ENCODE measurements at regions not wholly inside any gene's neighbourhood (a gene's known extent, or its start where the extent isn't known, plus 50 kb on each side); places are given as distances from the start of the nearest gene placed in this dataset.
"Not testable (repeated sequence)": the region's sequence is repeated elsewhere in the genome, so short reads cannot be mapped to it uniquely, and the experiment has no call there.

DNA sequence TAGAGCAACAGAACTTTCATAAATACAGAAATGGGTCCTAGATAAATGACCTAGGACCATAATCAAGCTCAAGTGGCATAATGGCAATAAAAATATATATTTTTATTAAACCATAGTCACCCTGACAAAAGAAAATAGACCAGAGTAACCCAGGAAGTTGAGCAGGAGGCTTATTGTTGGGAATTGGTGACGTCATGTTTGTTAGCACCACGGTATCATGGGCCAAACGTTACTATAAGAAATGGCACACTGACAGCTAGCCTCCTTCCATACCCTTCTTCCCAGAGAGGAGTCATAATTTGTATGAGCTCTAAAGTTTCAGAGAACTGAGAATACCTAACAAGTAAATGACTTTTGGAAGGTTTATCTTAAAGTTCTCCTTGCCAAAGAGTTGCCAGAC lies 1698.2 kb downstream of the REEP3 start:
- DNase-seq (ENCODE audit: insufficient read length) (no peak), FAIRE-seq (no peak)
- TF ChIP-seq TAF1 (IDR thresholded peaks at IDR 0.05; ENCODE audit: borderline replicate concordance, low read depth, low read length) (no peak), POLR2A (IDR thresholded peaks at IDR 0.05; ENCODE audit: low read depth, low read length) (no peak), POLR2AphosphoS5 (IDR thresholded peaks at IDR 0.05; ENCODE audit: low read depth, low read length) (no peak)

DNA sequence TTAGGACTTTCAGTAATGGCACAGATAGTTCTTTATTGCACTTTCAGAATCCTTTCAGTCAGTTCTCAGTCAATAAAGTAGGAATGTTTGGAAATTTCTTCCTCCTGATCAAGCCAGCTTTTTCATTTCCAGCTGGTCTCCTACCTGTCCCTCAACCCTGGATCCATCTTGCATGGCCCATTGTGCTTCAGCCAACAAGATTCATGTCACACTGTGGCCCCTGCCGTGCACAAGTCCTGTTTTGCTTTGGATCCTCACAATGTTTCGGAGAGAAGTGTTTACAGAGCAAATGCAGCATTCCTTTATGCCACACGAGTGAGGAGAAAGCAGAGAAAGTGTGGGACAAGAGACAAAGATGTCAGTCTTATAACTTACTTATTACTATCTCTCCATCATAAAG lies 1694.7 kb upstream of the LRRTM3 start:
- TF ChIP-seq TAF1 (IDR thresholded peaks at IDR 0.05; ENCODE audit: borderline replicate concordance, low read depth, low read length) (no peak), POLR2A (IDR thresholded peaks at IDR 0.05; ENCODE audit: low read depth, low read length) (no peak), POLR2AphosphoS5 (IDR thresholded peaks at IDR 0.05; ENCODE audit: low read depth, low read length) (no peak)
- DNase-seq (ENCODE audit: insufficient read length) (no peak), FAIRE-seq (no peak)

DNA sequence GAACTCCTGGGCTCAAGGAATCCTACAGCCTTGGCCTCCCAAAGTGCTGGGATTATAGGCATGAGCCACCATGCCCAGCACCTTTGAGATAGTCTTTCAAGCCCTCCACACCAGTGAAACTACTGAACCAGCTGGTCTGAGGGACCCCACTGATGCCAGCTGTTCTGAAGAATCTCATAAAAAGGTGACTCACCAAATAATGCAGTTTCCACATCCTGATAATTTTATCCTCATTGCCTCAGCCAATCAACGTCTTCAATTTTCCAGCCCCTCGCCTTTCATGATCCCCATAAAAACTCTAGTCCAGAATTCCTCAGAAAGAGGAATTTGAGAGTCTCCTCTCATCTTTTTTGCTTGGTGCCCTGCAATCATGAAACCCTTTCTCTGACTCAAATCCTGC lies 1691.6 kb upstream of the LRRTM3 start:
- DNase-seq (ENCODE audit: insufficient read length), result no peak
- no peak for FAIRE-seq

DNA sequence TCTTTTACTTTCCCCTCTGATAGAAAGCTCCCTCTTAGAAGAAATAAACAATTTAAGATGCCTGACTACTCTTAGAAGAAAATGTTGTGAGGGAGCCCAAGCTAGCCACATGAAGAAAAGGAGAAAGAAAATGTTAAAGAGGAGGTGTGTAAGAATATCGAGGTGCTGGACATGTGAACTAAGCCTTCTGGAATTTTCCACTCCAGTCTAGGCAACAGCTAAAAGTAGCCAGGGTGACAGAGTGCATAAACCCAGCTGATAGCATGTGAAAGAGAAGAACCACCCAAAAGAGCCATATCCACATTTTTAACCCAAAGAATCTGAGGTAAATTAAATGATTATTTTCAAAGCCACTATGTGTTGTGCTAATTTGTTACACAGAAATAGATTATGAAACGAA lies 1690.6 kb upstream of the LRRTM3 start:
- FAIRE-seq (no peak), DNase-seq (ENCODE audit: insufficient read length) (no peak)
- TF ChIP-seq POLR2AphosphoS5 (IDR thresholded peaks at IDR 0.05; ENCODE audit: low read depth, low read length) (no peak), POLR2A (IDR thresholded peaks at IDR 0.05; ENCODE audit: low read depth, low read length) (no peak), TAF1 (IDR thresholded peaks at IDR 0.05; ENCODE audit: borderline replicate concordance, low read depth, low read length) (no peak)

More for the DNA sequence above, 1691.6 kb upstream of the LRRTM3 start:
- TF ChIP-seq POLR2A (IDR thresholded peaks at IDR 0.05; ENCODE audit: low read depth, low read length) (no peak), TAF1 (IDR thresholded peaks at IDR 0.05; ENCODE audit: borderline replicate concordance, low read depth, low read length) (no peak), POLR2AphosphoS5 (IDR thresholded peaks at IDR 0.05; ENCODE audit: low read depth, low read length) (no peak)

DNA sequence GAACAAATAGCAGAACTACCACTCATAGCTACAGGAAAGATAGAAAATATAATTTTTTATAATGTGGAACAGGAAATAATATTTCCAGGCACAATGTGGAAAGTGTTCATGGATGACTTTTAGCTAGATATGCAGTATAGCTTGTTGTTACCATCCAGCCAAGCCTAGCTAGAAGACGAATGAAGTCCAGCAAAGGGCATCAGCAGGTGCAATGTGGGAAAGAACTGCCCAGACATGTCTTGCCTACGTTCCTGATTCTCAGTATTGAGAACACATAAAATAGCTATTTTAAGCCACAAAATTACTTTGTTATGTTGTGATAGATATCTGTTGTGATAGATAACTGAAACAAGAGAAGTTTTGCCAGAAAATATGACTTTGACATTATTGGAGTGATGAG lies 1690.0 kb upstream of the LRRTM3 start:
- DNase-seq (ENCODE audit: insufficient read length) (no peak), FAIRE-seq (no peak)
- TF ChIP-seq POLR2AphosphoS5 (IDR thresholded peaks at IDR 0.05; ENCODE audit: low read depth, low read length), result no peak
- TF ChIP-seq POLR2A (IDR thresholded peaks at IDR 0.05; ENCODE audit: low read depth, low read length), result no peak
- TF ChIP-seq TAF1 (IDR thresholded peaks at IDR 0.05; ENCODE audit: borderline replicate concordance, low read depth, low read length), result no peak

DNA sequence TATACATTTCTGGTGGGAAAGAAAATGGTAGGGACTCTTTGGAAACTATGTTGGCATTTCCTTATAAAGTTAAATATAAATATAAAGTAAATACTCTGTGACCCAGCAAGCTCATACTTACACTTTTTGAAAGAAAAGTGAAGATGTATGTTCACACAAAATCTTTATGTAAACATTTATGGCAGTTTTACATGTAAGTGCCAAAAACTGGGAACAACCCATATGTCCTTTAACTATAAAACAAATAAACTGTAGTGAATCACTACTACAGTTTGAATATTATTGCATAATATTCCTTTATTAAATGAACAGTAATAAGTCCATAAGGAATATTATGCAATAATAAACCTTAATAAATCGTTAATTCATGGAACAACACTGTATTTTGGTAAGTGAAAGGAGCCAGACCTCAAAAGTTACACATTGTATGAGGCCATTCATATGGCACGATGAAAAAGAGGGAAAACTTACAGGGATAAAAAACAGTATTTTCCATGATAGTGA lies 1660.3 kb upstream of the LRRTM3 start:
- no peak for TF ChIP-seq POLR2A (IDR thresholded peaks at IDR 0.05; ENCODE audit: low read depth, low read length)
- no peak for TF ChIP-seq TAF1 (IDR thresholded peaks at IDR 0.05; ENCODE audit: borderline replicate concordance, low read depth, low read length)
- TF ChIP-seq POLR2AphosphoS5 (IDR thresholded peaks at IDR 0.05; ENCODE audit: low read depth, low read length), result no peak
- DNase-seq (ENCODE audit: insufficient read length) (no peak), FAIRE-seq (no peak)

DNA sequence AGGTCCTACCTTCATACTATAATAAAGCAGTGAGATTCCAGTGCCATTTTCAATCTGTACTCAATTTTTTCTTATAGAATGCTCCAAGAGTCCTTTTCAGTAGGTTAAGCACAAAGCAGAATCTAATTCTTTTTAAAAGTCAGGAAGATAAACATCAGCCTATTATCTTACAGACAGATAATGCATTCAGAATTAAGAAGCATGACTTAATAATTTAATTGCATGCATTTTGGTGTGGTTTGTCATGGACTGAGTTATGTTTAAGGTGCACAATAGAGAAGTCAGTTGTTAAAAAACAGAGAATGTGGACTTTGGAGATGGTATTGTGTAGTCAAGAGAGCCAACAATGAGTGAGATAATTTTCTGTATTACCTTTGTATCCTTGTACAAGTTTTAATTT lies 1656.3 kb upstream of the LRRTM3 start:
- not testable (repeated sequence) for DNase-seq (ENCODE audit: insufficient read length); FAIRE-seq

DNA sequence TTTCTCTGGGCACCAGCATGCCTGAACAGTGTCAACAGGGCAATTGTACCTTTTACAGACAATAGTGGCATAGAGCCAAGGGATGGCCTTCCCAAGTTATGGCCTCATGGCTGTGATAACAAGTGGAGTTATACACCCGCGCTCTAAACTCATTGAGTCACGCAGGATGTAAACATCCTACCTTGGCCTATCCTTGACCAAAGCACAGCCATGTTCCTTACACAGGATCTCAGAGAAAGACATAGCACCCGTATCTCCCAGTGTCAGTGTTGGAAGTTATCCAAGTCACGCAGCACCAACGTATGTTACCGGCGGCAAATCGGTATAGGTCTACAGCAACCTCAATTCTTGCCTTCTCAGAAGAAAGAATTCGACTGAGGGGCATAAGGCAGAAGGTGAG lies 1654.9 kb upstream of the LRRTM3 start:
- no peak for FAIRE-seq
- no peak for DNase-seq (ENCODE audit: insufficient read length)

DNA sequence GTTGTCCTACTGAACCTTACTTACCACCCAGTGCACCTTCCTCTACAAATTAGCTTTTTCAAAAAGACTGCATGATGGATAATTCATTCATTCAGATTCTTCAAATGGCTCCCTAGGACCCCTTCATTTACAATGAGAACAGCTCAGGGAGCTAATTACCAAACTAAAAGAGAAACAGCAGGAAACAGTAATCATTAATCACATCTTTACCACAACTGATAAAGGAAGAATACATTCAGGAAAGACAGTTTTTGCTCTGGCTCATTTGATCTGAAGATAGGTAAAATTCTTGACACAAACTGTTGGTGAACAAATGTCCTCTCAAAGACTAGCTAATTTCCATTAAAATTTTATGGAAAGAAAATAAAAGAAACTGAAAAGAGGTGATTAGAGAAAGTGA lies 1652.7 kb upstream of the LRRTM3 start:
- FAIRE-seq (no peak), DNase-seq (ENCODE audit: insufficient read length) (no peak)
- TF ChIP-seq POLR2AphosphoS5 (IDR thresholded peaks at IDR 0.05; ENCODE audit: low read depth, low read length) (no peak), POLR2A (IDR thresholded peaks at IDR 0.05; ENCODE audit: low read depth, low read length) (no peak), TAF1 (IDR thresholded peaks at IDR 0.05; ENCODE audit: borderline replicate concordance, low read depth, low read length) (no peak)

More for the DNA sequence above, 1654.9 kb upstream of the LRRTM3 start:
- no peak for TF ChIP-seq POLR2A (IDR thresholded peaks at IDR 0.05; ENCODE audit: low read depth, low read length)
- TF ChIP-seq TAF1 (IDR thresholded peaks at IDR 0.05; ENCODE audit: borderline replicate concordance, low read depth, low read length), result no peak
- no peak for TF ChIP-seq POLR2AphosphoS5 (IDR thresholded peaks at IDR 0.05; ENCODE audit: low read depth, low read length)

DNA sequence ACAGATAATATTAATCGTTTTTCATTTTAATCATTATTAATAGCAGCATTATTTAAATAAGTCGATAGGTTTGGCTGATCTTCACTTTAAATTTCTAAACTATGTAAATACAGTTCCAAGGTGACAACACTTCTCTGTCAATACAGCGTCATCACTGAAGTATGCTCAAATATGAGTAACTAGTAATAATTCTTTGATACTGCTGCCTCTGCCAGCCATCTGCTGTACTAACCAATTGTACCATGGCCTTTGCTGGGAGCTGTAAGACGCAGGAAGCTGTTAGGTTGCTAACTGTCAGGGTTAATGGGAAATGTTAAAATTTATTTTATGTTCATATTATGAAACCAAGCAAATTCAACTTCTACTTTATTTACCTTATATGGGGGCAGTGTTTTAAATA lies 1650.5 kb upstream of the LRRTM3 start:
- DNase-seq (ENCODE audit: insufficient read length) (no peak), FAIRE-seq (no peak)
- TF ChIP-seq POLR2AphosphoS5 (IDR thresholded peaks at IDR 0.05; ENCODE audit: low read depth, low read length), result no peak
- no peak for TF ChIP-seq TAF1 (IDR thresholded peaks at IDR 0.05; ENCODE audit: borderline replicate concordance, low read depth, low read length)
- no peak for TF ChIP-seq POLR2A (IDR thresholded peaks at IDR 0.05; ENCODE audit: low read depth, low read length)

DNA sequence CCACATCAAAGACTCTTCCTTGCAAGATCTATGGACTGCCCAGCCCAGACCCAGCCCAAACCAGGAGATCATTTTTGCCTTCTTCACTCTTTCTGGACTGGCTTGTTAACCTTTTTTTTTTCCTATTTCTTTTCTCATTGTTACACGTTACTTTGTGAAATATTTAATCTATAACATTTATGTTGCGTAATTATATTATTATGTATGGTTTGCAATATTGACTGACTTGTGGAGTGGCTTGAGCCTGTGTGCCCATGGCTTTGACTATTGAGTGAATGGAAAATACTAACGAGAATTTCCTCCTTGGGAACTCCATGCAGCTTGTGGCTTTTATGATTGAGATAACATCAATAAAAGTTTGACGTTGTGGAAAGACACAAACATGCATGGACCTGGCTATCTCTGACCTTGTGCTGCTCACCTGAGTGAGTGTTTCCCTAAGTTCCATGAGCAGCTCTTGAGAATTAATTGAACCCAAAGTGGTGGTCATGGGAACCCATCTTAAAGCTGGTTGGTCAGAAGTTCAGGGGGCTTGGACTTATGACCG lies 1641.3 kb upstream of the LRRTM3 start:
- DNase-seq (ENCODE audit: insufficient read length), result no peak
- no peak for TF ChIP-seq POLR2A (IDR thresholded peaks at IDR 0.05; ENCODE audit: low read depth, low read length)
- TF ChIP-seq POLR2AphosphoS5 (IDR thresholded peaks at IDR 0.05; ENCODE audit: low read depth, low read length), result no peak
- no peak for TF ChIP-seq TAF1 (IDR thresholded peaks at IDR 0.05; ENCODE audit: borderline replicate concordance, low read depth, low read length)
- no peak for FAIRE-seq

DNA sequence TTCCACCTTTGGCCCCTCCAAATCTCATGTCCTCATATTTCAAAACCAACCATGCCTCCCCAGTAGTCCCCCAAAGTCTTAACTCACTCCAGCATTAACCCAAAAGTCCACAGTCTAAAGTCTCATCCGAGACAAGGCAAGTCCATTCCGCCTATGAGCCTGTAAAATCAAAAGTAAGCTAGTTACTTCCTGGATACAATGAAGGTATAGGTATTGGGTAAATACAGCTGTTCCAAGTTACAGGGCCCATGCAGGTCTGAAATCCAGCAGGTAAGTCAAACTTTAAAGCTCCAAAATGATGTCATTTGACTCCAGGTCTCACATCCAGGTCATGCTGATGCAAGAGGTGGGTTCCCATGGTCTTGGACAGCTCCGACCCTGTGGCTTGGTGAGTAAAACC lies 1640.1 kb upstream of the LRRTM3 start:
- FAIRE-seq, result not testable (repeated sequence)

DNA sequence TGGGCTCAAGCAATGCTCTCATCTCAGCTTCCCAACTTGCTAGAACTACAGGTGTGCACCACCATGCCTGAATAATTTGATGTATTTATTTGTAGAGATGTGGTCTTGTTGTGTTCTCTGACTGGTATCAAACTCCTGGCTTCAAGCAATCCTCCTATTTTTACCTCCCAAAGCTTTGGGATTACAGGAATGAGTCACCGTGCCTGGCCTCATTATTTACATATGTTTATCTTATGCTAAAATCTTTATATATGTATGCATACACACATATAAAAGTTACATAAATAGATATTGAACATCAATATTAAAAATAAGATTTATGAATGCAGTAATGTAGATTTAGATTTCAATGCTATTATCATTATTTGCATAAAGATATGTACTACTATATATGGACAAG lies 1634.5 kb upstream of the LRRTM3 start:
- FAIRE-seq, result no peak
- no peak for TF ChIP-seq TAF1 (IDR thresholded peaks at IDR 0.05; ENCODE audit: borderline replicate concordance, low read depth, low read length)
- TF ChIP-seq POLR2A (IDR thresholded peaks at IDR 0.05; ENCODE audit: low read depth, low read length), result no peak
- TF ChIP-seq POLR2AphosphoS5 (IDR thresholded peaks at IDR 0.05; ENCODE audit: low read depth, low read length), result no peak
- no peak for DNase-seq (ENCODE audit: insufficient read length)

More for the DNA sequence above, 1640.1 kb upstream of the LRRTM3 start:
- not testable (repeated sequence) for DNase-seq (ENCODE audit: insufficient read length)

Data from GM12892 (cell line).